DMS 273 treated with DMSO at 0.1 percent for 48 hours (cell line): ENCODE measurements at regions not wholly inside any gene's neighbourhood (a gene's known extent, or its start where the extent isn't known, plus 50 kb on each side); places are given as distances from the start of the nearest gene placed in this dataset.

Source experiments
- DNase-seq: peaks from one replicate; lab custom pipeline; 2025; lab: John Stamatoyannopoulos, UW

GRCh38 chr6:90435207-90435899 is 138.7 kb upstream of the BACH2 start:
- no peak for DNase-seq

- DNase-seq: no peak
Measured at GRCh38 chr6:90434094-90434493, 137.5 kb upstream of the BACH2 start.

GRCh38 chr6:90432937-90433336 is 136.3 kb upstream of the BACH2 start:
- no peak for DNase-seq

- no peak for DNase-seq
Measured at GRCh38 chr6:90432041-90432775, 135.6 kb upstream of the BACH2 start.

GRCh38 chr6:90431576-90431975 is 134.9 kb upstream of the BACH2 start:
- no peak for DNase-seq

GRCh38 chr6:90429713-90430112 is 133.1 kb upstream of the BACH2 start:
- no peak for DNase-seq

- DNase-seq: no peak
Measured at GRCh38 chr6:90428514-90428913, 131.9 kb upstream of the BACH2 start.

- no peak for DNase-seq
Measured at GRCh38 chr6:90425161-90425641, 128.6 kb upstream of the BACH2 start.

- DNase-seq: no peak
Measured at GRCh38 chr6:90424580-90424979, 127.9 kb upstream of the BACH2 start.

GRCh38 chr6:90421666-90422065 is 125.0 kb upstream of the BACH2 start:
- no peak for DNase-seq

- no peak for DNase-seq
Measured at GRCh38 chr6:90420500-90420899, 123.9 kb upstream of the BACH2 start.

GRCh38 chr6:90417385-90417784 is 120.7 kb upstream of the BACH2 start:
- no peak for DNase-seq

- no peak for DNase-seq
Measured at GRCh38 chr6:90416322-90416721, 119.7 kb upstream of the BACH2 start.

GRCh38 chr6:90415178-90415577 is 118.5 kb upstream of the BACH2 start:
- no peak for DNase-seq

- no peak for DNase-seq
Measured at GRCh38 chr6:90414352-90414751, 117.7 kb upstream of the BACH2 start.

GRCh38 chr6:90413867-90414266 is 117.2 kb upstream of the BACH2 start:
- DNase-seq: peak; percentile 81

- DNase-seq: no peak
Measured at GRCh38 chr6:90413396-90413795, 116.8 kb upstream of the BACH2 start.

- DNase-seq: no peak
Measured at GRCh38 chr6:90412538-90413369, 116.1 kb upstream of the BACH2 start.

GRCh38 chr6:90411292-90411781 is 114.7 kb upstream of the BACH2 start:
- no peak for DNase-seq

- DNase-seq: no peak
Measured at GRCh38 chr6:90409700-90410099, 113.1 kb upstream of the BACH2 start.

GRCh38 chr6:90406957-90407356 is 110.3 kb upstream of the BACH2 start:
- DNase-seq: no peak

- DNase-seq: no peak
Measured at GRCh38 chr6:90406142-90406794, 109.6 kb upstream of the BACH2 start.
